RWPE1 (cell line): ENCODE measurements at regions not wholly inside any gene's neighbourhood (a gene's known extent, or its start where the extent isn't known, plus 50 kb on each side); places are given as distances from the start of the nearest gene placed in this dataset.

Experiments used
- CTCF ChIA-PET: fragments of 350-600 bp; sonication (Branson Sonifier 250); formaldehyde crosslinking; extraction: SDS; loops from one replicate; lab custom pipeline; 2021; lab: Yijun Ruan, JAX
- POLR2A ChIA-PET: fragments of 400-600 bp; formaldehyde crosslinking; extraction: SDS; loops from one replicate; lab custom pipeline; 2020; ENCODE audit warnings: antibody characterized with exemption; ENCODE audit not compliant: low non-redundant PET; lab: Yijun Ruan, JAX
- DNase-seq: peaks from one replicate; pipeline ENCODE4 v3.0.0; 2012; ENCODE audit warnings: low spot score
- H3K27ac ChIP-seq: fragments of 450-650 bp; 2 replicates; pipeline ENCODE4 v1.5.1; 2017
- TF ChIP-seq, protein P1 (sequence below): fragments of 450-650 bp; conservative IDR thresholded peaks from 2 replicates; pipeline ENCODE4 v1.5.1; 2017; ENCODE audit warnings: low read depth, mild to moderate bottlenecking

GRCh38 chr11:45384711-45385241, 98.6 kb upstream of the SYT13 start:
- ChIA-PET POLR2A (no interaction called here), CTCF (interaction anchor here (1.3 kb wide), 1 partner anchor 14 kb away, joined by 5 read pairs; no protein-coding TSS in a partner anchor)
- DNase-seq: no peak
- TF ChIP-seq, protein P1, sequence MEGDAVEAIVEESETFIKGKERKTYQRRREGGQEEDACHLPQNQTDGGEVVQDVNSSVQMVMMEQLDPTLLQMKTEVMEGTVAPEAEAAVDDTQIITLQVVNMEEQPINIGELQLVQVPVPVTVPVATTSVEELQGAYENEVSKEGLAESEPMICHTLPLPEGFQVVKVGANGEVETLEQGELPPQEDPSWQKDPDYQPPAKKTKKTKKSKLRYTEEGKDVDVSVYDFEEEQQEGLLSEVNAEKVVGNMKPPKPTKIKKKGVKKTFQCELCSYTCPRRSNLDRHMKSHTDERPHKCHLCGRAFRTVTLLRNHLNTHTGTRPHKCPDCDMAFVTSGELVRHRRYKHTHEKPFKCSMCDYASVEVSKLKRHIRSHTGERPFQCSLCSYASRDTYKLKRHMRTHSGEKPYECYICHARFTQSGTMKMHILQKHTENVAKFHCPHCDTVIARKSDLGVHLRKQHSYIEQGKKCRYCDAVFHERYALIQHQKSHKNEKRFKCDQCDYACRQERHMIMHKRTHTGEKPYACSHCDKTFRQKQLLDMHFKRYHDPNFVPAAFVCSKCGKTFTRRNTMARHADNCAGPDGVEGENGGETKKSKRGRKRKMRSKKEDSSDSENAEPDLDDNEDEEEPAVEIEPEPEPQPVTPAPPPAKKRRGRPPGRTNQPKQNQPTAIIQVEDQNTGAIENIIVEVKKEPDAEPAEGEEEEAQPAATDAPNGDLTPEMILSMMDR: no peak
- no peak overlapping the region for H3K27ac ChIP-seq

GRCh38 chr11:45384016-45384415, 97.9 kb upstream of the SYT13 start:
- no peak for DNase-seq
- CTCF ChIA-PET: interaction anchor here (1.3 kb wide), 1 partner anchor 13 kb away, joined by 5 read pairs; no protein-coding TSS in a partner anchor
- H3K27ac ChIP-seq: no peak overlapping the region
- TF ChIP-seq, protein P1: no peak
- POLR2A ChIA-PET: no interaction called here

- H3K27ac ChIP-seq: no peak overlapping the region
- POLR2A ChIA-PET: no interaction called here
- no peak for DNase-seq
- TF ChIP-seq, protein P1: no peak
- CTCF ChIA-PET: interaction anchor here (0.6 kb wide), 2 partner anchors 230 to 388 kb away, joined by 5 read pairs; no protein-coding TSS in a partner anchor
Observed at GRCh38 chr11:45383224-45383623, 97.1 kb upstream of the SYT13 start.

- ChIA-PET CTCF (interaction anchor here (0.6 to 0.7 kb wide), 2 partner anchors 229 to 389 kb away, joined by 3 to 5 read pairs; no protein-coding TSS in a partner anchor), POLR2A (no interaction called here)
- no peak for DNase-seq
- TF ChIP-seq, protein P1: no peak
- no peak overlapping the region for H3K27ac ChIP-seq
Observed at GRCh38 chr11:45382133-45382878, 96.2 kb upstream of the SYT13 start.

DNA sequence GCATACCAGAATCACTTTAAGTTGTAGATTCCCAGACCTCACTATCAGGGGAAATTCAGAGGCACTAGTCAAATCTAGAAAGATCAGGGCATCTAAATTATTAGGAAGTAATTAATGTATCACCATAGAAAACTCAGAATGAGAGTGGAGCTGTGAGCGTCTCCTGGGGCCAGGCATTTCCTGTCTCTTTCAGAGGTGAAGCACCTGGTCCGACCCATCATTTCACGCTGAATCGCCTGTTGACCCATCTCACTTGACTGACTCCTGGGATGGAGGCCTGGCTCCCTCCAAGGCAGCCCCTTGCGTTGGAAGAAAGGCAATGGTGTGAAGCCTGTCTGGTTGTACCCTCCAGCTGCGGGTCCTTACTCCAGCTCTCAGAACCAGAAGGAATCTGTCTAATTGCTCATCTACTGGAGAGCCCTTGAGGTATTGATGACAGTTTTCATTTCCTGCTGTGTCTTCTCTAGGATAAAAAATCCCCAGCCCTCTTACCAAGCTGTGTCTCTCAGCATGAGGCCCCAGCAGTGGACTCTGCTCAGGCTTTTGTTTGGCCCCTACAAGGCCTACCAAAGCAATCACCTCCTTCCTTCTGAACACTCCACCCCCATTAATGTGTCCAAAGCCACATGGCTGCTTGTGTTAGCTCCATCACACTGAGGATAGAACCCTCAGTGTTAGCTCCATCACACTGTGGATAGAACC, 93.2 kb upstream of the SYT13 start:
- TF ChIP-seq, protein P1: no peak
- ChIA-PET CTCF (interaction anchor here (0.7 to 1.8 kb wide), 3 partner anchors 8 to 393 kb away, joined by 3 to 4 read pairs (median 3); no protein-coding TSS in a partner anchor), POLR2A (no interaction called here)
- DNase-seq: no peak
- no peak overlapping the region for H3K27ac ChIP-seq

- CTCF ChIA-PET: no interaction called here
Observed at GRCh38 chr11:45378516-45378915, 92.4 kb upstream of the SYT13 start.

More at GRCh38 chr11:45378516-45378915, 92.4 kb upstream of the SYT13 start:
- DNase-seq: no peak
- H3K27ac ChIP-seq: no peak overlapping the region
- TF ChIP-seq, protein P1: no peak
- POLR2A ChIA-PET: no interaction called here
